ENCODE measurements at regions not wholly inside any gene's neighbourhood (a gene's known extent, or its start where the extent isn't known, plus 50 kb on each side); places are given as distances from the start of the nearest gene placed in this dataset.

- TF ChIP-seq, protein P1, sequence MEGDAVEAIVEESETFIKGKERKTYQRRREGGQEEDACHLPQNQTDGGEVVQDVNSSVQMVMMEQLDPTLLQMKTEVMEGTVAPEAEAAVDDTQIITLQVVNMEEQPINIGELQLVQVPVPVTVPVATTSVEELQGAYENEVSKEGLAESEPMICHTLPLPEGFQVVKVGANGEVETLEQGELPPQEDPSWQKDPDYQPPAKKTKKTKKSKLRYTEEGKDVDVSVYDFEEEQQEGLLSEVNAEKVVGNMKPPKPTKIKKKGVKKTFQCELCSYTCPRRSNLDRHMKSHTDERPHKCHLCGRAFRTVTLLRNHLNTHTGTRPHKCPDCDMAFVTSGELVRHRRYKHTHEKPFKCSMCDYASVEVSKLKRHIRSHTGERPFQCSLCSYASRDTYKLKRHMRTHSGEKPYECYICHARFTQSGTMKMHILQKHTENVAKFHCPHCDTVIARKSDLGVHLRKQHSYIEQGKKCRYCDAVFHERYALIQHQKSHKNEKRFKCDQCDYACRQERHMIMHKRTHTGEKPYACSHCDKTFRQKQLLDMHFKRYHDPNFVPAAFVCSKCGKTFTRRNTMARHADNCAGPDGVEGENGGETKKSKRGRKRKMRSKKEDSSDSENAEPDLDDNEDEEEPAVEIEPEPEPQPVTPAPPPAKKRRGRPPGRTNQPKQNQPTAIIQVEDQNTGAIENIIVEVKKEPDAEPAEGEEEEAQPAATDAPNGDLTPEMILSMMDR (IDR thresholded peaks at IDR 0.05) = no peak
- TF ChIP-seq FOXM1 (IDR thresholded peaks at IDR 0.05; ENCODE audit: low read depth) (no peak), FOXJ3 (CRISPR knock-in tag; IDR thresholded peaks at IDR 0.05) (no peak), YY1 (IDR thresholded peaks at IDR 0.05; ENCODE audit: low read depth) (no peak), ZBTB33 (IDR thresholded peaks at IDR 0.05; ENCODE audit: borderline replicate concordance, low read depth) (no peak), POLR2AphosphoS5 (IDR thresholded peaks at IDR 0.05; ENCODE audit: low read depth, low read length) (no peak), EZH2phosphoT487 (IDR thresholded peaks at IDR 0.05; ENCODE audit: borderline replicate concordance, low read depth) (no peak), EP300 (IDR thresholded peaks at IDR 0.05; ENCODE audit: borderline replicate concordance in 1 of 2, low read depth in 1 of 2, low read length in 1 of 2) (no peak), TAF1 (IDR thresholded peaks at IDR 0.05; ENCODE audit: borderline replicate concordance, low read depth, low read length) (no peak), RFX5 (IDR thresholded peaks at IDR 0.05; ENCODE audit: low read length) (no peak)
Observed at GRCh38 chr4:62548765-62549164, 1348.6 kb downstream of the ADGRL3 start.
